ENCODE measurements at regions not wholly inside any gene's neighbourhood (a gene's known extent, or its start where the extent isn't known, plus 50 kb on each side); places are given as distances from the start of the nearest gene placed in this dataset.

DNA sequence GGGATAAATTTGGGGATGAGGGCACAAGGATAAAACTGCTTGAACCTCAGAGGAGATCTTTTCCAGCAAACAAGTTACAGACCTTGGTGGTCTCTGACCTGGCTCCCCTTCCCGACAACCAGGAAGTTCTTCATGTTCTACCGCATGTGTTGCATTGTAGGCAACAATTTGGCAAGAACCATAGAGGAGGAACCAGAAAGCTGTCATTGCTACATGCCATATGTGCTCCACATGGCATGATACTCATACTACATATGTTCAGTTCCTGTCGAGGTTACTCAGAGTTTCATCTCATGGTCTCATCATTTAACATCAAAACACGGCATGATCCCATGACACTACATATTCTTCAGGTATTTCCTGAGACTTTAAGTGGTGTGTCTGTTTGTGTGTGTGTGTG, 235.9 kb downstream of the OR13H1 start:
- Mint-ChIP-seq H3K27me3 (no peaks in the 10 kb centered on the region), H3K9me3 (peaks cover 10% of the 10 kb centered on the region), H3K4me1 (ENCODE audit: unreplicated experiment) (no peaks in the 10 kb centered on the region), H3K4me3 (no peak overlapping the region), H3K27ac (no peak overlapping the region), H3K36me3 (no peaks in the 10 kb centered on the region)
- TF ChIP-seq, protein P1, sequence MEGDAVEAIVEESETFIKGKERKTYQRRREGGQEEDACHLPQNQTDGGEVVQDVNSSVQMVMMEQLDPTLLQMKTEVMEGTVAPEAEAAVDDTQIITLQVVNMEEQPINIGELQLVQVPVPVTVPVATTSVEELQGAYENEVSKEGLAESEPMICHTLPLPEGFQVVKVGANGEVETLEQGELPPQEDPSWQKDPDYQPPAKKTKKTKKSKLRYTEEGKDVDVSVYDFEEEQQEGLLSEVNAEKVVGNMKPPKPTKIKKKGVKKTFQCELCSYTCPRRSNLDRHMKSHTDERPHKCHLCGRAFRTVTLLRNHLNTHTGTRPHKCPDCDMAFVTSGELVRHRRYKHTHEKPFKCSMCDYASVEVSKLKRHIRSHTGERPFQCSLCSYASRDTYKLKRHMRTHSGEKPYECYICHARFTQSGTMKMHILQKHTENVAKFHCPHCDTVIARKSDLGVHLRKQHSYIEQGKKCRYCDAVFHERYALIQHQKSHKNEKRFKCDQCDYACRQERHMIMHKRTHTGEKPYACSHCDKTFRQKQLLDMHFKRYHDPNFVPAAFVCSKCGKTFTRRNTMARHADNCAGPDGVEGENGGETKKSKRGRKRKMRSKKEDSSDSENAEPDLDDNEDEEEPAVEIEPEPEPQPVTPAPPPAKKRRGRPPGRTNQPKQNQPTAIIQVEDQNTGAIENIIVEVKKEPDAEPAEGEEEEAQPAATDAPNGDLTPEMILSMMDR (conservative IDR thresholded peaks at IDR 0.05): no peak
- no peak for DNase-seq (ENCODE audit: extremely low spot score, unreplicated experiment)

DNA sequence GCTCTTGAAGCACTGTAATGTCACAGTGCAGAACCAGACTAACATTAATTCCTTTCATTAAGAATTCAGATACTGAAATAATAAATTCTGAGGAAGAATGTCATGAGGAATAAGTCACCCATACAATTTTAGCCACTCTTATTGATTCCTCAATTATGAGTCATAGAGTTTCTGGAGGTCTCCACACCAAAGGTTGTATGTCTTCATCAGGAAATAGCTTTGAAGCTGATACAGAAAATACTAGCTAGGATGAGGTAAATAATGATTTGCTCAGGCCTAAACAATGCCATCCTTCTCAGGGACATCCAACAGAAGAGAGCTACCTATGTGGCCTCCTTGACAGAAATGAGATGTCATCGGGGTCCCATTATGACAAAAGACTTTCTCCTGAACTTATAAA, 238.8 kb downstream of the OR13H1 start:
- H3K36me3 Mint-ChIP-seq: no peaks in the 10 kb centered on the region
- no peak for DNase-seq (ENCODE audit: extremely low spot score, unreplicated experiment)
- TF ChIP-seq, protein P1 (conservative IDR thresholded peaks at IDR 0.05): no peak
- no peaks in the 10 kb centered on the region for H3K4me1 Mint-ChIP-seq (ENCODE audit: unreplicated experiment)
- no peak overlapping the region for H3K27ac Mint-ChIP-seq
- no peaks in the 10 kb centered on the region for H3K27me3 Mint-ChIP-seq
- H3K9me3 Mint-ChIP-seq: peaks cover 10% of the 10 kb centered on the region
- no peak overlapping the region for H3K4me3 Mint-ChIP-seq

DNA sequence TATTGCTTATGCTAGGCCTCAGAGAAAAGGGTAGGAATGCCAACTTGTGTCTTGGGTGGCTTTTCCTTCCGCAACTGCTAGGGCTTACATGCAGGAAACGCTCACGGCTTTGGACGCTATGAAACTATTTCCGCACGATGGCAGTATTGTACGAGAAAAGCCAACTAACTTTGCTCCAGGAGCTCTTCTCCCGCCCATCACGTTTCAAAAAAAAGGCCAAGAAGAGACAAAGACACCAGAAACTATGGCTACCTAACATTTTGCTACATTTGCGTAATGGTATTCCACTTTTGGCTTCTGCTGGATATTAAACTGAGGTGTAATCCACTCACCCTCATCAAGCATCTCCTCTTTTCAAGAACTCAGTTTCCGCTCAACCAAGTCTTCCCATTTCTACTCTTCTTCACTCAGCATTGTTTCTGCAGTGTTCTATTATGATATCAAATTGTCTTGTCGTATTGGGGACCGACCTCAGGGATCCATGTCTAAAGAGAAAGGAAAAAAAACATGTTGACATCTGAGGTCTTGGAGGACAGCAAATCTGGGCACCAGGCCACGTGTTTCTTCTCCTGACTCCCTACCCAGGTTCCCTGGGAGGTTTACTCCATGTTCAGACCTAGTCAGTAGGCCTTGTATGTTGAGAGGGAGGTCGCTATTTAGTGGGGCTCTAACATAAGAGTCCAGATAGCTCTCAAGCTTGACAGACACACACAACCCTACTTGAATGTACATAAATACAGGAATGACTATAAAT, 239.4 kb upstream of the STK26 start:
- H3K27ac Mint-ChIP-seq: no peak overlapping the region
- peaks cover 10% of the 10 kb centered on the region for H3K9me3 Mint-ChIP-seq
- no peaks in the 10 kb centered on the region for H3K36me3 Mint-ChIP-seq
- no peak for DNase-seq (ENCODE audit: extremely low spot score, unreplicated experiment)
- no peaks in the 10 kb centered on the region for H3K4me1 Mint-ChIP-seq (ENCODE audit: unreplicated experiment)
- H3K27me3 Mint-ChIP-seq: no peaks in the 10 kb centered on the region
- no peak overlapping the region for H3K4me3 Mint-ChIP-seq
- TF ChIP-seq, protein P1 (conservative IDR thresholded peaks at IDR 0.05): no peak

DNA sequence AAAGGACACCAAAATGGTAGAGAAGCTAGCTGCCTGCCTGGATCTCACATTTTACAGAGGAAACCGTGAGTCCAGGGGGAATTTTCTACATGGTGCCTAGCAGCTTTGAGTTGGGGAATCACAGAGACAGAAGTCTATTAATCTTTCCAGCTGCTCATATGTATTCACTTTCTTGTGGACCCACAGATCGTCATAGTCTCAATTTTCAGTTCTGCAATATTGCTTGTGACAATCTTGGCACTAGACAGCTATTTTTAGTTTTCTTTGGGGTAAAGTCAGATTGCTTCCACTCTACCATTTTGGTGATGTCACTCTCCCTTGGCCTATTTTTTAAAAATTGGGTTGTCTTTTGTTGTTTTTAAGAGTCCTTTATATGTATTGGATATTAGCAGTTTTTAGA, 233.4 kb upstream of the STK26 start:
- Mint-ChIP-seq H3K27ac (no peak overlapping the region), H3K36me3 (no peaks in the 10 kb centered on the region), H3K4me1 (ENCODE audit: unreplicated experiment) (no peaks in the 10 kb centered on the region), H3K9me3 (peaks cover 5% of the 10 kb centered on the region), H3K27me3 (no peaks in the 10 kb centered on the region), H3K4me3 (no peak overlapping the region)
- TF ChIP-seq, protein P1 (conservative IDR thresholded peaks at IDR 0.05): no peak
- DNase-seq (ENCODE audit: extremely low spot score, unreplicated experiment): no peak

DNA sequence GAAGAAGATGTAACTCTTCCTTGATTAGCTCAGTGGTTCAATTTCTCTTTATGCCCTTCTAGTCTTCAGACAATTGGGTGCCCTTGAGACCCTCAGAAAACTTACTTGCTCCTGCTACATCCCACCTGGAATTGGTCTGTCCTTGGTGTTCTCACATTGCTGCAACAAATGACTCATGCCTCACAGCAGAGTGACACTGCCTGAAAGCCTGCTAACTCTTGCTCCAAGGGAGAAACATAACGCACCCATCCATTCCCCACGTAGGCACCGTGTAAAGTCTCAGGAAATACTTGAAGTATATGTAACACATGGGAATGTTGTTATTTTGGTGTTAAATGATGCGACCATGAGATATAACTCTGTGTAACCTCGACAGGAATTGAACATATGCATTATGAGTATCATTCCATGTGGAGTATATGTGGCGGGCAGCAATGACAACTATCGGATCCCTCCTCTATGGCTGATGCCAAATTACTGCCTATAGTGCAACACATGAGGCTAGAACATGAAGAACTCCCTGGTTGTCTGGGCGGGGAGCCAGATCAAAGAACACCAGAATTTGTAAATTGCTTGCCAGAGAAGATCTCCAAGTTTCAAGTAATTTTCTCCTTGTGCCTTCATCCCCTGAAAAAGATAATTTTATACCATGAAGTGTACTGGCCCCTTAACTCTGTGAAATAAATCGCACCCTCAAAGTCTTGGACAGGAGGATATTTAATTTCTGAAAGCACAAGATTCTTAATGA, 231.3 kb upstream of the STK26 start:
- no peak overlapping the region for H3K4me3 Mint-ChIP-seq
- TF ChIP-seq, protein P1 (conservative IDR thresholded peaks at IDR 0.05): no peak
- no peaks in the 10 kb centered on the region for H3K4me1 Mint-ChIP-seq (ENCODE audit: unreplicated experiment)
- peaks cover 5% of the 10 kb centered on the region for H3K9me3 Mint-ChIP-seq
- H3K27me3 Mint-ChIP-seq: no peaks in the 10 kb centered on the region
- DNase-seq (ENCODE audit: extremely low spot score, unreplicated experiment): no peak
- no peak overlapping the region for H3K27ac Mint-ChIP-seq
- H3K36me3 Mint-ChIP-seq: no peaks in the 10 kb centered on the region
